ENCODE measurements at regions not wholly inside any gene's neighbourhood (a gene's known extent, or its start where the extent isn't known, plus 50 kb on each side); places are given as distances from the start of the nearest gene placed in this dataset.

DNA sequence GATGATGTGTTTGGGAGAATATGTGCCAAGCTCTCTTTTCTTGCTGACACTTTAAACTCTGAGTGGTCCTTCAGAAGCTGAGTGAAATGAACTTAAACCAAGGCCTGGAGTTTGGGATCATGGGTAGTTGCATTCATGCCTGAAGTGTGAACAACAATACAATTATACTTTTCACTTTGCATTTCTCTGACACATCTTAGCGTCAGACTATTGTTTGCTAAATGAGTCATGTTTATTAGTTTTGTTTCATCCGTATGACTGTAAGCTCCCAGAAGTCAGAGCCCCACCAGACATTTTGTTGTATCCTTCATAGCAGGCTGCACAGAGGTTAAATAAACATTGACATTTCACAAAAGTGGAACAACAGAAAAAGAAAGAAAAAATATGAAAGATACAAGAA is 542.6 kb downstream of the TUSC7 start:
- Histone ChIP-seq H2BK120ac (ENCODE audit: low read depth, low read length) (no peak overlapping the region), H2BK12ac (ENCODE audit: low read length in 2 of 2) (no peak overlapping the region), H3K27me3 (ENCODE audit: control insufficient read depth in 1 of 2, insufficient read depth in 1 of 2, low read length in 2 of 2) (no peaks in the 10 kb centered on the region), H2AFZ (ENCODE audit: low read depth, low read length) (no peak overlapping the region), H3K4me2 (ENCODE audit: low read length, poor library complexity, severe bottlenecking) (no peak overlapping the region), H2BK5ac (ENCODE audit: low read depth, low read length, poor library complexity, severe bottlenecking) (no peak overlapping the region), H3K9me3 (ENCODE audit: control insufficient read depth, low read length) (no peaks in the 10 kb centered on the region), H3K79me1 (replicated peaks; ENCODE audit: low read length, poor library complexity, severe bottlenecking) (no peaks in the 10 kb centered on the region), H2BK15ac (ENCODE audit: low read depth, poor library complexity, severe bottlenecking) (no peak overlapping the region), H2AK5ac (ENCODE audit: low read length, severe bottlenecking) (no peak overlapping the region), H3K27ac (ENCODE audit: low read length, poor library complexity, severe bottlenecking) (no peak overlapping the region), H3K4ac (ENCODE audit: low read depth in 1 of 2, low read length in 2 of 2) (no peak overlapping the region), H3K23ac (ENCODE audit: low read length in 2 of 2) (no peak overlapping the region), H3K18ac (ENCODE audit: low read depth in 1 of 2, low read length in 2 of 2) (no peak overlapping the region), H3K36me3 (ENCODE audit: control insufficient read depth in 1 of 2, insufficient read depth in 2 of 2, low read depth in 1 of 2, low read length in 2 of 2) (no peaks in the 10 kb centered on the region), H4K91ac (ENCODE audit: low read length) (no peak overlapping the region), H4K8ac (ENCODE audit: low read length) (no peak overlapping the region), H3K14ac (ENCODE audit: low read length in 2 of 2) (no peak overlapping the region), H3K9ac (ENCODE audit: low read length) (no peak overlapping the region), H3K4me3 (ENCODE audit: insufficient read depth in 1 of 2, low read depth in 1 of 2, low read length in 2 of 2) (no peak overlapping the region), H3K4me1 (ENCODE audit: control insufficient read depth, insufficient read depth, low read depth, low read length) (peaks cover 2% of the 10 kb centered on the region)
- no peak for DNase-seq
- WGBS: no CpG with 5 or more reads among the region's 2 CpGs

DNA sequence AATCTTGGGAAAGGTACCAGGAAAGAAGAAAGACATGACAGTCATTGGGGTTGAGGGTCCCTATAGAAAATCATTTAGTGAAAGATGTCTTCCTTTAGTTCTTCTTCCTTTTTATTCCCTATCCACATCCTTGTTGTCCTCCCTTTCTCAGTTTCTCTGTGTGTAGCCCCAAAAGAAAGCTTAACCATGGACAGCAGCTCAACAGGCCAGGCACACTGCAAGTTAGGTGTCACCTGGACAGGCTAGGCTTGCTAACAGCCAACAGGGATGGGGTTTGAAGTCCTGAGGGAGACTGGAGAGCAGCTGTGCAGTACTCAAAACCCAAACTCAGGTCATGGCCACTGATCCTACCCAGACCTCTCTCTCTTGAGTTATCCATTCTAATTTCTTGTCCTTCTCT is 543.1 kb downstream of the TUSC7 start:
- H2BK15ac ChIP-seq (ENCODE audit: low read depth, poor library complexity, severe bottlenecking): no peak overlapping the region
- DNase-seq: no peak
- no peak overlapping the region for H3K4me3 ChIP-seq (ENCODE audit: insufficient read depth in 1 of 2, low read depth in 1 of 2, low read length in 2 of 2)
- H3K4me2 ChIP-seq (ENCODE audit: low read length, poor library complexity, severe bottlenecking): no peak overlapping the region
- no peaks in the 10 kb centered on the region for H3K27me3 ChIP-seq (ENCODE audit: control insufficient read depth in 1 of 2, insufficient read depth in 1 of 2, low read length in 2 of 2)
- no peak overlapping the region for H3K4ac ChIP-seq (ENCODE audit: low read depth in 1 of 2, low read length in 2 of 2)
- H3K9ac ChIP-seq (ENCODE audit: low read length): no peak overlapping the region
- no peaks in the 10 kb centered on the region for H3K36me3 ChIP-seq (ENCODE audit: control insufficient read depth in 1 of 2, insufficient read depth in 2 of 2, low read depth in 1 of 2, low read length in 2 of 2)
- H3K23ac ChIP-seq (ENCODE audit: low read length in 2 of 2): no peak overlapping the region
- no peak overlapping the region for H3K27ac ChIP-seq (ENCODE audit: low read length, poor library complexity, severe bottlenecking)
- H2AK5ac ChIP-seq (ENCODE audit: low read length, severe bottlenecking): no peak overlapping the region
- H2BK12ac ChIP-seq (ENCODE audit: low read length in 2 of 2): no peak overlapping the region
- H3K14ac ChIP-seq (ENCODE audit: low read length in 2 of 2): no peak overlapping the region
- no peak overlapping the region for H4K91ac ChIP-seq (ENCODE audit: low read length)
- H2AFZ ChIP-seq (ENCODE audit: low read depth, low read length): no peak overlapping the region
- peaks cover 2% of the 10 kb centered on the region for H3K4me1 ChIP-seq (ENCODE audit: control insufficient read depth, insufficient read depth, low read depth, low read length)
- H2BK5ac ChIP-seq (ENCODE audit: low read depth, low read length, poor library complexity, severe bottlenecking): no peak overlapping the region
- no peak overlapping the region for H4K8ac ChIP-seq (ENCODE audit: low read length)
- no peaks in the 10 kb centered on the region for H3K79me1 ChIP-seq (replicated peaks; ENCODE audit: low read length, poor library complexity, severe bottlenecking)
- H3K18ac ChIP-seq (ENCODE audit: low read depth in 1 of 2, low read length in 2 of 2): no peak overlapping the region
- H3K9me3 ChIP-seq (ENCODE audit: control insufficient read depth, low read length): no peaks in the 10 kb centered on the region
- no peak overlapping the region for H2BK120ac ChIP-seq (ENCODE audit: low read depth, low read length)

DNA sequence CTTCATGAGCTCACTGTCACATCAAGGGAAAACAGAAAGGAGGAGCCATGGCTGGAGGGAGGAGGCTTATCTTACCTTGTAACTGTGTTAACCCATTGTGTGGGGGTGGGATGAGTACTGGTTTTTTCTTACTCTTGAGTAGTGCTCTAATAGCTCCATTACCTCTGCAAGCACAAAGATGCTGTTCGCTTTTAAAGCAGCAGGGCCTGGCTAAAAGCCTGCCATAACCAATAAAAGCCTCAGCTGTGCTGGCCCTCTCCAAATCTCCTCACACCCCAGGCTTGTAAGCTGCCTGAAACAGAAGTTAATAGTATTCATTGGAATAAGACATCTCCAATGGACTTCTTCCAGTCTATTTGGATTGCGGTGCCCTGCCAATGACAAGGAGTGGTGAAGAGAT is 544.1 kb downstream of the TUSC7 start:
- Histone ChIP-seq H3K23ac (ENCODE audit: low read length in 2 of 2) (no peak overlapping the region), H2BK120ac (ENCODE audit: low read depth, low read length) (no peak overlapping the region), H3K4me2 (ENCODE audit: low read length, poor library complexity, severe bottlenecking) (no peak overlapping the region), H4K8ac (ENCODE audit: low read length) (no peak overlapping the region), H2BK12ac (ENCODE audit: low read length in 2 of 2) (no peak overlapping the region), H2BK5ac (ENCODE audit: low read depth, low read length, poor library complexity, severe bottlenecking) (no peak overlapping the region), H3K9me3 (ENCODE audit: control insufficient read depth, low read length) (no peaks in the 10 kb centered on the region), H2AFZ (ENCODE audit: low read depth, low read length) (no peak overlapping the region), H3K4me3 (ENCODE audit: insufficient read depth in 1 of 2, low read depth in 1 of 2, low read length in 2 of 2) (no peak overlapping the region), H4K91ac (ENCODE audit: low read length) (no peak overlapping the region), H3K79me1 (replicated peaks; ENCODE audit: low read length, poor library complexity, severe bottlenecking) (no peaks in the 10 kb centered on the region), H2BK15ac (ENCODE audit: low read depth, poor library complexity, severe bottlenecking) (no peak overlapping the region), H2AK5ac (ENCODE audit: low read length, severe bottlenecking) (no peak overlapping the region), H3K36me3 (ENCODE audit: control insufficient read depth in 1 of 2, insufficient read depth in 2 of 2, low read depth in 1 of 2, low read length in 2 of 2) (no peaks in the 10 kb centered on the region), H3K27ac (ENCODE audit: low read length, poor library complexity, severe bottlenecking) (no peak overlapping the region), H3K9ac (ENCODE audit: low read length) (no peak overlapping the region), H3K27me3 (ENCODE audit: control insufficient read depth in 1 of 2, insufficient read depth in 1 of 2, low read length in 2 of 2) (no peaks in the 10 kb centered on the region), H3K4me1 (ENCODE audit: control insufficient read depth, insufficient read depth, low read depth, low read length) (peaks cover 2% of the 10 kb centered on the region), H3K18ac (ENCODE audit: low read depth in 1 of 2, low read length in 2 of 2) (no peak overlapping the region), H3K4ac (ENCODE audit: low read depth in 1 of 2, low read length in 2 of 2) (no peak overlapping the region), H3K14ac (ENCODE audit: low read length in 2 of 2) (no peak overlapping the region)
- WGBS: 89% methylated on average over 2 of the region's 2 CpGs
- DNase-seq: no peak

DNA sequence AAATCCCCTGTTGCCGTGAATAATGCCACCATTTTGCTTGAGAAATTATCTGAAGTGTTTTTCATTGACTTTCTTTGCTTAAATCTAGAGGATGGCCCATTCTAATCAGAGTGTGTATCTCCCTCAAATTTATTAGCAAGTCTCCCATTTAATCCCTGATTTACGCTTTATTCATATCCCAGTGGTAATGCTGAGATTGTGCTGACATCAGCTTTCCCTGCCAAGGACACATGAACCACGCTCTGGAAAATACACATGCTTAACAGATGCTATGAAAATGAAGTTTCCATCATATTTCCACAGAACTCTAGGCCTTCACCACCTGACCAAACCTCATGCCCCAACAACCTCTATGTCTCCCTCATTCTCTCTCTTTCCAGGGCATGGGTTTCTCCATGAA is 545.4 kb downstream of the TUSC7 start:
- Histone ChIP-seq H3K4ac (ENCODE audit: low read depth in 1 of 2, low read length in 2 of 2) (no peak overlapping the region), H3K27me3 (ENCODE audit: control insufficient read depth in 1 of 2, insufficient read depth in 1 of 2, low read length in 2 of 2) (no peaks in the 10 kb centered on the region), H3K14ac (ENCODE audit: low read length in 2 of 2) (no peak overlapping the region), H3K9ac (ENCODE audit: low read length) (no peak overlapping the region), H3K4me2 (ENCODE audit: low read length, poor library complexity, severe bottlenecking) (no peak overlapping the region), H3K27ac (ENCODE audit: low read length, poor library complexity, severe bottlenecking) (no peak overlapping the region), H4K91ac (ENCODE audit: low read length) (no peak overlapping the region), H2AFZ (ENCODE audit: low read depth, low read length) (no peak overlapping the region), H3K79me1 (replicated peaks; ENCODE audit: low read length, poor library complexity, severe bottlenecking) (no peaks in the 10 kb centered on the region), H3K36me3 (ENCODE audit: control insufficient read depth in 1 of 2, insufficient read depth in 2 of 2, low read depth in 1 of 2, low read length in 2 of 2) (no peaks in the 10 kb centered on the region), H2AK5ac (ENCODE audit: low read length, severe bottlenecking) (no peak overlapping the region), H3K4me1 (ENCODE audit: control insufficient read depth, insufficient read depth, low read depth, low read length) (peaks cover 2% of the 10 kb centered on the region), H3K4me3 (ENCODE audit: insufficient read depth in 1 of 2, low read depth in 1 of 2, low read length in 2 of 2) (no peak overlapping the region), H4K8ac (ENCODE audit: low read length) (no peak overlapping the region), H3K18ac (ENCODE audit: low read depth in 1 of 2, low read length in 2 of 2) (no peak overlapping the region), H2BK120ac (ENCODE audit: low read depth, low read length) (no peak overlapping the region), H3K23ac (ENCODE audit: low read length in 2 of 2) (no peak overlapping the region), H2BK5ac (ENCODE audit: low read depth, low read length, poor library complexity, severe bottlenecking) (no peak overlapping the region), H2BK15ac (ENCODE audit: low read depth, poor library complexity, severe bottlenecking) (no peak overlapping the region), H3K9me3 (ENCODE audit: control insufficient read depth, low read length) (no peaks in the 10 kb centered on the region), H2BK12ac (ENCODE audit: low read length in 2 of 2) (no peak overlapping the region)
- 84% methylated on average over 2 of the region's 3 CpGs for WGBS
- no peak for DNase-seq

Measured in mesenchymal stem cell (in vitro differentiated cells and primary cell).